GM21717 (cell line): ENCODE measurements at regions not wholly inside any gene's neighbourhood (a gene's known extent, or its start where the extent isn't known, plus 50 kb on each side); places are given as distances from the start of the nearest gene placed in this dataset.
"Not testable (repeated sequence)": the region's sequence is repeated elsewhere in the genome, so short reads cannot be mapped to it uniquely, and the experiment has no call there.

Experiments
- ATAC-seq: cut with Tn5 transposase; IDR thresholded peaks from one replicate; pipeline ENCODE4 v1.9.1; 2021; ENCODE audit warnings: mild to moderate bottlenecking, moderate library complexity; ENCODE audit not compliant: unreplicated experiment

GRCh38 chr6:169019111-169019510 lies 234.5 kb downstream of the THBS2 start:
- no peak for ATAC-seq

- ATAC-seq: no peak
Observed at GRCh38 chr6:169016758-169017157, 236.9 kb downstream of the THBS2 start.

DNA sequence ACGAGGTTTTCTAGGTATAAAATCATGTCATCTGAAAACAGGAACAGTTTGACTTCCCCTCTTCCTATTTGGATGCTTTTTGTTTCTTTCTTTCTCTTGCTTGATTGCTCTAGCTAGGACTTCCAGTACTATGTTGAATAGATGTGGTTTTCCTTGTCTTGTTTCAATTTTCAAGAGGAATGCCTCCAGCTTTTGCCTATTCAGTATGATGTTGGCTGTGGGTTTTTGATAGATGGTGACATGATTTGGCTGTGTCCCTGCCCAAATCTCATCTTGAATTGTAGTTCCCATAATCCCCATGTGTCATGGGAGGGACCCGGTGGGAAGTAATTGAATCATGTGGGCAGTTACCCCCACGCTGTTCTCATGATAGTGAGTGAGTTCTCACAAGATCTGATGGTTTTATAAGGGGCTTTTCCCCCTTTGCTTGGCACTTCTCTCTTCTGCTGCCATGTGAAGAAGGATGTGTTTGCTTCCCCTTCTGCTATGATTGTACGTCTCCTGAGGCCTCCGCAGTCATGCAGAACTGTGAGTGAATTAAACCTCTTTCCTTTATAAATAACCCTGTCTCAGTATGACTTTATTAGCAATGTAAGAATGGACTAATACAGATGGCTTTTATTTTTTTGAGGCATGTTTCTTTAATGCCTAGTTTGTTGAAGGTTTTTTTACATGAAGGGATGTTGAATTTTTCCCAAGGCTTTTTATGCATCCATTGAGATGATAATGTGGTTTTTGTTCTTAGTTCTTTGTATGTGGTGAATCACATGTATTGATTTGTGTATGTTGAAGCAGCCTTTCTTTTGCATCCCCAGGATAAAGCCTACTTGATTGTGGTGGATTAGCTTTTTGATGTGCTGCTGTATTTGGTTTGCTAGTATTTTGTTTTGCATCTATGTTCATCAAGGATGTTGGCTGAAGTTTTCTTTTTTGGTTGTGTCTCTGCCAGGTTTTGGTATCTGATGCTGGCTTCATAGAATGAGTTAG lies 239.1 kb downstream of the THBS2 start:
- no peak for ATAC-seq

- no peak for ATAC-seq
Observed at GRCh38 chr6:169009628-169010027, 244.0 kb downstream of the THBS2 start.

DNA sequence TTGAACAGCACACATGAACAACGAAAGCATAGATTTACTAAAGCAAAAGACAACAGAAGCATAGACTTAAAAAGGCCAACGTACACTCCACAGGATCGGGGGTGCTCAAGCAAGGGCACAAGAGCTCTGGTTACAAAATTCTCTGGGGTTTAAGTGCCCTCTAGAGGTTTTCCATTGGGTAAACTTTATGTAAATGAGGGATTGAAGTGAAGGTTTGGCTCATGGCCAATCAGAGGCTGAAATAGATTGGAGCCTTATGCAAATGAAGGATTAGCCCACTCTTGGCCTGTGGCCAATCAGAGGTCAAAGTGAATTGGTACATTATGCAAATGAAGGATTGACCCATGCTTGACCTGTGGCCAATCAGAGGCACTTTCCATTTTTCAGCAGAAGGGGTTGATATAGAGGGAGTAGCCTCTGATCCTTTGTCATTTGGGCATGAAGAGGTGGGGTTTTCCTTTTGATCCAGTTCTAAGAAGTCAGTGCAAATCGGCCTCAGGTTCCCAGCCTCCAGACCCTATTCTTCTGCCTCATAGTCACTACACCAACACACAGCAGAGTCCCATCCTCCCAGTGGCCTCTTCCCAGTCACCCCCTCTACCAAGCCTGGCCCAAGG lies 244.9 kb downstream of the THBS2 start:
- ATAC-seq: no peak

- no peak for ATAC-seq
Observed at GRCh38 chr6:169005166-169005565, 248.5 kb downstream of the THBS2 start.

- no peak for ATAC-seq
Observed at GRCh38 chr6:169000022-169000421, 253.6 kb downstream of the THBS2 start.

- ATAC-seq: no peak
Observed at GRCh38 chr6:168999392-168999791, 254.3 kb downstream of the THBS2 start.

- no peak for ATAC-seq
Observed at GRCh38 chr6:168996356-168996625, 257.4 kb downstream of the THBS2 start.

- no peak for ATAC-seq
Observed at GRCh38 chr6:168995526-168996355, 257.9 kb downstream of the THBS2 start.

GRCh38 chr6:168994956-168995355 lies 258.7 kb downstream of the THBS2 start:
- no peak for ATAC-seq

DNA sequence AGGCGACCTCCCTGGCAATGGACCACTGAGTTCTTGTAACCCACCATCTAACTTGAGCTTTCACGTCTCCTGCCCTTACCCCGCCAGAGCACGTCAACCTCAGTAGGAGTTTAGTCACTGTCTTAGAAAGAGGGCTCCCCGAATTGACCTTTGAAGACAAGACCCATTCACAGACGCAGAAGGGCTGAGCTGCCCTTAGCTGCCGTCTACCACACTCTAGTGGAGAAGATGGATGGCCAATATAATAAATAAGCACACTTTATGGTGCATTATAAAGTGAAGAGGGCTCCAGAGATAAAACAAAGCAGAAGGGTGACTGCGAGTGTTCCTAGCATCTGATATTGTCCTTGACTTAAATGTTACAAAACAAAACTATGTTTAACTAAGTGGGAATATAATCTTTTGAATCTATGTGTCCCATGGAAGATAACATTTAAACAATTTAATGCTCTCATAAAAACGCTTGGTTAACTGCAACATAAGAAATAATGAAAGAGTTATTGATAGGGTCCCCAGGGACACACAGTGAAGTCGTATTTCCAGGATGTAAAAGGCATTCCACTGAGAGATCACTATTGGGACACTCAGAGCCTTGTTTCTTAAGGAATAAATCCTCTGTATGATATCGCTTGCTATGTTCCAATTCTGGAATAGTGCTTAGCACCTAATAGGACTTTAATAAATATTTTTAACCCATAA lies 261.1 kb downstream of the THBS2 start:
- no peak for ATAC-seq

- not testable (repeated sequence) for ATAC-seq
Observed at GRCh38 chr6:168991695-168992094, 262.0 kb downstream of the THBS2 start.

- ATAC-seq: no peak
Observed at GRCh38 chr6:168990019-168990751, 263.5 kb downstream of the THBS2 start.

GRCh38 chr6:168989421-168989820 lies 264.2 kb downstream of the THBS2 start:
- ATAC-seq: no peak

DNA sequence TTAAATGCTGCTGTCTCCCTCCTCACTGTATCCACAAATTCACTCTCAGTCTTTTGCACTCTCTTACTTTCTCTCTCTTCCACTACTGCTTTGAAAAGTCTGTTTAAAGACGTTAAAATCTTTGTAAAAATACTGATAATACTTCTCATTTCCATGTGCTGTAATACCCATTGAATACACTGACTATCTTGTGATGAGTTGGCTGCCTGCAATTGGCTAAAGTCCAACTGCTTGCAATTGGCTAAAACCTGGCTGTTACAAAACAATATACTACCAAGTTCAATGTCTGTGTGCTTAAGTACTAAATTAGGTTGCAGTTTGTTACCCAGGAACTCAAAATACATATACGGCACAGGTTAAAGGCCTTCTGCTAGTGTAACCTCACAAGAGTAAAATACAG lies 264.8 kb downstream of the THBS2 start:
- no peak for ATAC-seq

GRCh38 chr6:168988280-168988679 lies 265.4 kb downstream of the THBS2 start:
- ATAC-seq: no peak

- ATAC-seq: no peak
Observed at GRCh38 chr6:168985705-168986104, 267.9 kb downstream of the THBS2 start.

DNA sequence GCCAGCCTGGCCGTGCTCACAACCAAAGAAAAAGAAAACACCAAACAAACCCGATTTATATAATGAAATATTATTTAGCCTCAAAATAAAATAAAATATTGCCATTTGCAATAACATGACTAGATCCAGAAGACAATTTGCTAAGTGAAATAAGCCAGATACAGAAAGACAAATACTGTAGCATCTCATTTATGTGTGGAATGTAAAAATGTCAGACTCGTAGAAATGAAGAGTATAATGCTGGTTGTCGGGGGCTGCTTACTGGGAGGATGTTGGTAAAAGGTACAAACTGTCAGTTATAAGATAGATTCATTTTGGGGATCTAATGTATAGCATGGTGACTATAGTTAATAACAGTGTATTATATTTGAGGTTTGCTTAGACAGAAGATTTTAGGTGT lies 269.7 kb downstream of the THBS2 start:
- ATAC-seq: no peak

DNA sequence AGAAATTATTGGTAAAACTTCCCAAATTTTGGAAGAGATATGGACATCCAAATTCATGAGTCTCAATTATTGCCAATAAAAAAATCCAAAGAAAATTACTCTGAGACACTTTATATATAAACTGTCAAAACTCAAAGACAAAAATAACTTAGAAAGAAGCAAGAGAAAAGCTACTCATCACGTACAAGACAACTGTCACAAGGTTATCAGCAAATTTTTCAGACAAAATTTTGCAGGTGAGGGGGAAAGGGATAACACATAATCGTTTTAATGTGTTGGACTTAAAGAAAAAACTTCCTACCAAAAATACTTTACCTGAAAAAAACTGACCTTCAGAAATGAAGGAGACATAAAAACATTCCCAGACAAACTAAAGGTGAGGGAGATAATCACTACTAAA lies 272.5 kb downstream of the THBS2 start:
- no peak for ATAC-seq
